Hematopoietic multipotent progenitor cell treated with erythropoietin and hydrocortisone succinate and interleukin-3 and kit ligand, for 17 days (in vitro differentiated cells): ENCODE measurements at regions not wholly inside any gene's neighbourhood (a gene's known extent, or its start where the extent isn't known, plus 50 kb on each side); places are given as distances from the start of the nearest gene placed in this dataset.

Experiments used
- DNase-seq: peaks from one replicate; pipeline ENCODE4 v3.0.0-alpha.2; 2015; ENCODE audit warnings: low spot score

DNA sequence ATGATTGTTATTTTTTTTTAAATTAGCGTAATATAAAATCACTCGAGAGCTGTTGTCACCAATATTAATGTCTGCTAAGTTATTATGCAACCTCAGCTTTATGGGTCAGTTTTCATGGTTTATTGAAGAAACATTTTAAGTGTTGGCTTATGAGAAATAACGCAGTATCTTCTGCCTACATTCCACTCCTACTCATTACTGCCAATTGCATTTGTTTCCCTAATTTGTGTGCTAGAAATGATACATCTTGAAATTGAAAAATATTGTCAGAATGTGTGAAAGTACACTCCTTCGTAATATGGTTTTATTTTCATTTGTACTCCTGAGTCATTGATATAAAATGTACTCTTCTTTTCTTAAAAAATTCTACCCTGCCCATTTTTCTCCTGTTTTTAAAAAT lies 333.3 kb upstream of the HSF2 start:
- no peak for DNase-seq

GRCh38 chr6:122068291-122068769 lies 331.1 kb upstream of the HSF2 start:
- DNase-seq: no peak

GRCh38 chr6:122069932-122070331 lies 329.5 kb upstream of the HSF2 start:
- no peak for DNase-seq

- no peak for DNase-seq
These were observed 327.3 kb upstream of the HSF2 start for GRCh38 chr6:122072014-122072647.

- DNase-seq: no peak
These were observed 324.2 kb upstream of the HSF2 start for GRCh38 chr6:122075084-122075838.

DNA sequence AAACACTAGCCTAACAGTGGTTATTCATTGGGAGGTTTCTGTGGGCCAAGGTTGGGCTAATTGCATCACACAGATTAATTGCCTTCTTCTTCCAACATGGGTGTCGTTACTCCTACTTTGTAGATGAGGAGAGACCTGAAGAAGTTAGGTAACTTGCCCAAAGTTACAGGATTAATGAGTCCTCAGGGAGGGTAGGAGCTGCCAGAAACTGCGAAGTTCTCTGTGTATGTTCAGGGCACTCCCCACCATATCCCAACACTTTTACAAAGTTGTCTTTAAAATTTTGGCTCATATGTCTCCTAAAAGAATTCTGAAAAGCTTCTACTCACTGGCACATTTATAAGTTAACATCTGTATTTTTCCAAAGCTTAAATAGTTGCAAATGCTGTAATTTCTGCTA lies 323.5 kb upstream of the HSF2 start:
- no peak for DNase-seq

GRCh38 chr6:122077603-122078002 lies 321.8 kb upstream of the HSF2 start:
- no peak for DNase-seq

DNA sequence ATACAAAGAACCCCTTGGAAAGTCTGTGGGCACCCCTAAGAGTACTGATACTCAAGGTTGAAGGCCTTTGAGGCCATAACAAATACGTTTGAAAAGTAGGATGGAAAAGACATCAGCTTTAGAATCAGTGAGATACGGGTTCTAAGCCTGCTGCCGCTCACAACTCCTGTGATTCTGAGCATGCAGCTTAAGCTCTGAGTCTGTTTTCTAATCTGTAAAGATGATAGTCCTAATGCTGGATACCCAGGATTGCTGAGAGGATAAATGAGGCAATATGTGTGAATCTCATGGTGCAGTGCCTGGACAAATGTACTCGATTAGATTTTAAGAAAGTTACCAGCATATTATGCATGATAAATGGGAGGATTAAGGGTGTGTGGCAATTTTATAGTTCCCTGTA lies 321.0 kb upstream of the HSF2 start:
- DNase-seq: no peak

DNA sequence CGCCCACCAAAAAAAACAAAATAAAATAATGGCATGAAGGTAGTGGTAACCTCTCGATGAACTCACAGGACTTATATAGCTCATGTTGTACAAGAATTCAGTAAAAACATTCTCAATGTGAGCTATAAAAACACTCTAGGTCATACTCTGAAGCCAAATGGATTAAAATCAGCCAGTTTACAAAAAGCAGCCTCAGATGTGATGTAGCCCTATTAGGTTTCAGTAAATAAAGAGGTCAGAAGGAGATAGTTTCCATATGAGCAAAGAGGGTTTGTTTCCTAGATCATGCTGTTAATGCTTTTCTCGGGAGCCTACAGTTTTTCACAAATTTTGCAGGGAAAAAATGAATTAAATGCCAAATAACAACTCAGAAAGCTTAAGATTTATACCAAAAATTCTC lies 319.5 kb upstream of the HSF2 start:
- DNase-seq: no peak

GRCh38 chr6:122081921-122082320 lies 317.5 kb upstream of the HSF2 start:
- DNase-seq: no peak

- no peak for DNase-seq
These were observed 317.1 kb upstream of the HSF2 start for GRCh38 chr6:122082370-122082769.

GRCh38 chr6:122092366-122092765 lies 307.1 kb upstream of the HSF2 start:
- no peak for DNase-seq

DNA sequence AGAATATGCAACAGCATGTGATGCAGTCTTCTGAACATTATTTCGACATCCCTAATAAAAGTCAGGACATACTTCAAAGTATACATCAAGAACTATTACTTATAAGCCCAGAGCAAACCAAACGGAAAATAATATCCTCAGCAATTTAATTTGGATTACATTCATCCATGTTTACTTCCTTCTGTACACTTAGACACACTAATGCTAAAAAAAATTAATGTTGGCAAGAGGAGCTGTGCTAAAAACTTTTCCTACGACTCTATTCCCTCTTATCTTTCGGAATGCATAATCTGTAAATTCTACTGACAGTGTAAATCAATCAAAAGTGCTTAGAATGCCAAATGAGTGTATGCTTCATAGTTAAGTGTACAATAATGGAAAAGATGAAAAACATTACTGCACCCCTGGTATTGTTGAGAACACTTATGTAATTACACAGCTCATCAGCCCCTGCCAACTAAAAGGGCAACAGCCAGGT lies 301.2 kb upstream of the HSF2 start:
- DNase-seq: no peak

DNA sequence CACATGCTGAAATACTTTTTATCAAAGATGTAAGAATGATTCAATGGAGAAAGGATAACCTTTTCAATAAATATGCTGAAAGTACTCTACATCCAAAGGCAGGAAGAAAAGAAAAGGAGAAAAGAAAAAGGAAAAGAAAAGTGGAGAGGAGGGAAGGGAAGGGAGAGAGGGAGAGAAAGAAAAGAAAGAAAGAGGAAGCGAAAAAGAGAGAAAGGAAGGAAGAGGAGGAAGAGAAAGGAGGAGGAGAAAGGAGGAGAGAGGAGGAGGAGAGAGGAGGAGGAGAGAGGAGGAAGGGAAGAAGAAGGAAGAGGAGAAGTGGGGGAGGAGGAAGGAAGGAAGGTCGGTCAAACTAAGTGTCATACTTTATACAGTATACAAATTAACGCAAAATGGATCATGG lies 297.4 kb upstream of the HSF2 start:
- no peak for DNase-seq

DNA sequence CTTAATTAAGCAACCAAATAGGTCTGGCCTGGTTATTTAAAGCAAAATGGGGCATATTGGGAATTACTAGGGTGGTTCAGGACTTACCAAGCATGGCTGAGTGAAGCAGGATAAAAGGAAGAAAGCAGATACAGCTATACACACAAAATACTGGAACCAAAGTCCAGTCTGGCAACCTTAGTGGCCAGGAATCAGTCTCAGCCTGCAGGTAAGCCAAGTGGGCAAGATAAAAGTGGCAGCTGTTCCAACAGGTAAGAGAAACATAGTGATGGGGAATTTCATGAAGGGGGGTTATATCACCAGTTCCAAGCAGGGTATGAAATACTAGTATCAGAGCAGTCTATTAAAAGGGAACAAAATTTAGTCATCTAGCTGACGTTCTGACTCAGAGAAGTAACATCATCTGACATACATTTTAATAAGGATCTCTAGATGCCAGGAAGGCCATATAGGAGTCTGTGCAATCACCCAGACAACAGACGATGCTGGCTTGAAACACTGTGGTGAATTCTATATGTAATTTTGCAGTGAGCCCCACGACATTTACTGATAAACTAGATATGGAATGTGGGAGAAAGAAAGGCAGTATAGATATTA lies 292.1 kb upstream of the HSF2 start:
- no peak for DNase-seq

DNA sequence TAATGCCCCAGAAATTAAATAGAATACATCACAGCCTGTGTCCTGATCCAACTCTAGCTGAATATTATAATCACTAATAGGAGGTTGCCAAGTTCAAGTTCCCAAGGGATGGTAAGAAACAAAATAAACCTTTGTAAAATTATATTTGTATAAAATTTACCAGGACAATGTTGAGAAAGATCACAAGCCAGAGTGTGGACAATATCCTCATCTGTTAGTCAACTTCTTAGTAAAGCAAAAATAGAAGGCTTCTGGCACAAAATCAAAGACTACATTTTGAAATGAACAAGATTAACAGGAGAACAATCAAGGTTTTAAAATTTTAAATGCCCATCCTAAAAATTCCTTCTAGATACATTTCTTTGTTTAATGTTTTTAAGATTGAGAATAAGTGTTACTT lies 290.4 kb upstream of the HSF2 start:
- no peak for DNase-seq

DNA sequence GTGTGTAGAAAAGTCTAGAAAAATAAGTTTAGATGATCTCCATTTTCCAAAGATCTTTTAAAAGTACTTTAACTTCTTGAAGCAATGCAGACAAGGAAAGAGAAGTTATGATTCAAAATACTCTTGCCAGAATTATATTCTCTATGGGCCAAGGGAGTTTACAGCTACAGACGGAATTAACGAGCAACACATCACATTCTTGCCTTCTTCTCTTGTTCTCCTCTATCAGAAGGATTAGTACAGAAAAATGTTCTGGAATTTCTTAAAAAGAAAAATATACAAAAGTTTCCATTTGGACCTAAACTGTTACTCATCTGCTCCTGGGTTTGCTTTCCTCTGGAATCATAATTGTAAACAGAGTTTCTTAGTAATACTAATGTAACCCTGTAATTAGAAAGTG lies 284.7 kb upstream of the HSF2 start:
- no peak for DNase-seq

GRCh38 chr6:122116119-122116834 lies 283.2 kb upstream of the HSF2 start:
- DNase-seq: no peak

- DNase-seq: no peak
These were observed 282.4 kb upstream of the HSF2 start for GRCh38 chr6:122116835-122117627.

DNA sequence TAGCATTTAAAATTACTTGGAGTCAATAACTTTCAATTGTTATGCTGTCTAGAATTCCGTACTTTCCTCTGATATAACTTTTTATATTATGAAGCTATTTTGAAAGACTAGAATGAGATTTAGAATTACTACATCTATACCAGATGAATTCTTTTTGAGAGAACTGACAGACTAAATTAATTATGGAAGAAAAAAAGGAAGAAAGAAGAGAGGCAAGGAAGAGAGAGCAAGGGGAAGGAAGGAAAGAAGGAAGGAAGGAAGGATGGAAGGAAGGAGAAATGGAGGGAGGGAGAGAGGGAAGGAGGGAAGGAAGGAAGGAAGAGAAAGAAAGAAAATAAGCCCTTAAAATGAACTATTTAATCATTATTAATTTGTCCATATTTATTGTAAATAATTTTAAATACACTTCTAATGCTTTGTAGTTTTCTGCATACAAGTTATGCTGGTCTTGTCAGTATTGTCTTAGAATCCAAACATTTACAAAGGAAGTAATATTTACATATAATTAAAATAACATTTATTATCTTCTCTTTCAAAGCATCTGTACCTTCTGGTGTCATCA lies 280.4 kb upstream of the HSF2 start:
- DNase-seq: no peak

DNA sequence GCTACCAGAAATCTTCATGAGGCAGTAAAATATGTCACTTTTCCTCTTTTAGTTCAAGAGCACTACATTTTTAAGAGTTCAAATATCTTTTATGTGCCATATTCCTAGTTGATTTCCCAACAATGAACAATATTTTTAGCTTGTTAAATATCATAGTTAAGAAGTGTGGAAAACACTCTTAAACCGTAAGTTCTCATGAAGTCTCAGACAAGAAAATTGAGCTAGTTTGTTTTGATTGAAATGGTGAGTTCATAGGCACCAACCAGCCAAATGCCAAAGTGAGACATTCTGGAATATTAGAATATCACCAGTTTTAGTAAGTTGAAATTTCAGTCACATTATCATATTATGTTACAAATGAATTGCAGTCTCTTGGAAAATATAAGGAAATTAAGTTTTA lies 277.2 kb upstream of the HSF2 start:
- DNase-seq: no peak
